ENCODE measurements at regions not wholly inside any gene's neighbourhood (a gene's known extent, or its start where the extent isn't known, plus 50 kb on each side); places are given as distances from the start of the nearest gene placed in this dataset.
"Not testable (repeated sequence)": the region's sequence is repeated elsewhere in the genome, so short reads cannot be mapped to it uniquely, and the experiment has no call there.

- DNase-seq: no peak
Measured at GRCh38 chr4:34939073-34939472, 1305.2 kb downstream of the ARAP2 start.

GRCh38 chr4:34943741-34944386 lies 1300.5 kb downstream of the ARAP2 start:
- DNase-seq: no peak

- DNase-seq: no peak
Measured at GRCh38 chr4:34950926-34951325, 1293.4 kb downstream of the ARAP2 start.

GRCh38 chr4:34953145-34953799 lies 1291.0 kb downstream of the ARAP2 start:
- DNase-seq: no peak

- DNase-seq: no peak
Measured at GRCh38 chr4:34964613-34965012, 1279.7 kb downstream of the ARAP2 start.

GRCh38 chr4:34972189-34972588 lies 1272.1 kb downstream of the ARAP2 start:
- DNase-seq: no peak

GRCh38 chr4:34973650-34974312 lies 1270.5 kb downstream of the ARAP2 start:
- no peak for DNase-seq

- DNase-seq: no peak
Measured at GRCh38 chr4:34974313-34974680, 1270.0 kb downstream of the ARAP2 start.

GRCh38 chr4:35021222-35021621 lies 1223.1 kb downstream of the ARAP2 start:
- DNase-seq: not testable (repeated sequence)

GRCh38 chr4:35025152-35025834 lies 1219.0 kb downstream of the ARAP2 start:
- no peak for DNase-seq

- DNase-seq: no peak
Measured at GRCh38 chr4:35038079-35038805, 1206.1 kb downstream of the ARAP2 start.

- no peak for DNase-seq
Measured at GRCh38 chr4:35038845-35039244, 1205.5 kb downstream of the ARAP2 start.

GRCh38 chr4:35052546-35052945 lies 1191.8 kb downstream of the ARAP2 start:
- DNase-seq: no peak

- no peak for DNase-seq
Measured at GRCh38 chr4:35063031-35063570, 1181.2 kb downstream of the ARAP2 start.

- DNase-seq: no peak
Measured at GRCh38 chr4:35066406-35066805, 1177.9 kb downstream of the ARAP2 start.

GRCh38 chr4:35080799-35081198 lies 1163.5 kb downstream of the ARAP2 start:
- no peak for DNase-seq

GRCh38 chr4:35087218-35087617 lies 1157.1 kb downstream of the ARAP2 start:
- no peak for DNase-seq

- DNase-seq: no peak
Measured at GRCh38 chr4:35100932-35101331, 1143.4 kb downstream of the ARAP2 start.

- DNase-seq: no peak
Measured at GRCh38 chr4:35102066-35102465, 1142.2 kb downstream of the ARAP2 start.

GRCh38 chr4:35105486-35105885 lies 1138.8 kb downstream of the ARAP2 start:
- DNase-seq: no peak

GRCh38 chr4:35106091-35106734 lies 1138.1 kb downstream of the ARAP2 start:
- DNase-seq: no peak

- DNase-seq: no peak
Measured at GRCh38 chr4:35124106-35124505, 1120.2 kb downstream of the ARAP2 start.

All from CD4-positive, alpha-beta T cell treated with Interleukin-17A for 1 hour (primary cell).